GM18873 (cell line): ENCODE measurements at regions not wholly inside any gene's neighbourhood (a gene's known extent, or its start where the extent isn't known, plus 50 kb on each side); places are given as distances from the start of the nearest gene placed in this dataset.

Experiments used
- ATAC-seq: cut with Tn5 transposase; IDR thresholded peaks from one replicate; pipeline ENCODE4 v1.9.1; 2021; ENCODE audit warnings: mild to moderate bottlenecking, moderate library complexity, moderate number of reproducible peaks; ENCODE audit not compliant: unreplicated experiment, low FRiP score

GRCh38 chr4:181604546-181604945 is 638.7 kb upstream of the TENM3 start:
- ATAC-seq, result no peak

GRCh38 chr4:181606300-181606699 is 636.9 kb upstream of the TENM3 start:
- ATAC-seq, result no peak

GRCh38 chr4:181608181-181608580 is 635.0 kb upstream of the TENM3 start:
- no peak for ATAC-seq

- ATAC-seq, result no peak
These were observed 632.0 kb upstream of the TENM3 start for GRCh38 chr4:181611033-181611711.

- ATAC-seq, result no peak
These were observed 631.1 kb upstream of the TENM3 start for GRCh38 chr4:181611946-181612600.

- ATAC-seq, result no peak
These were observed 630.0 kb upstream of the TENM3 start for GRCh38 chr4:181613200-181613599.

- no peak for ATAC-seq
These were observed 625.1 kb upstream of the TENM3 start for GRCh38 chr4:181618038-181618618.

- ATAC-seq, result no peak
These were observed 624.3 kb upstream of the TENM3 start for GRCh38 chr4:181618896-181619295.

GRCh38 chr4:181619651-181620050 is 623.6 kb upstream of the TENM3 start:
- no peak for ATAC-seq

GRCh38 chr4:181637186-181638105 is 605.8 kb upstream of the TENM3 start:
- no peak for ATAC-seq

GRCh38 chr4:181643466-181643865 is 599.7 kb upstream of the TENM3 start:
- ATAC-seq, result no peak

- no peak for ATAC-seq
These were observed 597.7 kb upstream of the TENM3 start for GRCh38 chr4:181645489-181645888.

- no peak for ATAC-seq
These were observed 596.3 kb upstream of the TENM3 start for GRCh38 chr4:181646864-181647263.

- no peak for ATAC-seq
These were observed 595.6 kb upstream of the TENM3 start for GRCh38 chr4:181647396-181648147.

GRCh38 chr4:181650033-181650825 is 593.0 kb upstream of the TENM3 start:
- ATAC-seq, result no peak

- no peak for ATAC-seq
These were observed 586.5 kb upstream of the TENM3 start for GRCh38 chr4:181656748-181657147.

- no peak for ATAC-seq
These were observed 584.0 kb upstream of the TENM3 start for GRCh38 chr4:181659202-181659601.

- ATAC-seq, result no peak
These were observed 583.3 kb upstream of the TENM3 start for GRCh38 chr4:181659876-181660275.

- no peak for ATAC-seq
These were observed 582.1 kb upstream of the TENM3 start for GRCh38 chr4:181661090-181661489.
